Loucy (cell line): ENCODE measurements at regions not wholly inside any gene's neighbourhood (a gene's known extent, or its start where the extent isn't known, plus 50 kb on each side); places are given as distances from the start of the nearest gene placed in this dataset.

ENCODE experiments used
- CTCF ChIP-seq: fragments of 200-600 bp; sonication (generic); conservative IDR thresholded peaks from 2 replicates; pipeline ENCODE4 v1.5.1; 2014; ENCODE audit warnings: mild to moderate bottlenecking, antibody characterized with exemption, low read length
- EZH2phosphoT487 ChIP-seq: fragments of 200-600 bp; IDR thresholded peaks from 2 replicates; pipeline ENCODE4 v1.6.1; 2018; ENCODE audit warnings: antibody characterized with exemption, mild to moderate bottlenecking, moderate library complexity, borderline replicate concordance

- TF ChIP-seq CTCF, result no peak
- no peak for TF ChIP-seq EZH2phosphoT487
Measured at GRCh38 chr3:88572450-88572849, 422.7 kb downstream of the C3orf38 start.
